GM12878 (cell line): ENCODE measurements at regions not wholly inside any gene's neighbourhood (a gene's known extent, or its start where the extent isn't known, plus 50 kb on each side); places are given as distances from the start of the nearest gene placed in this dataset.

Source experiments
- ATAC-seq: fragments of 200-7000 bp; cut with Tn5 transposase; 3 replicates; pipeline ENCODE4 v1.9.1; 2020; ENCODE audit warnings: mild to moderate bottlenecking, moderate library complexity
- BruUV-seq: library from RNA; stranded (reverse); fragments of 400-500 nt; replicated peaks from 2 replicates; lab custom pipeline; 2021; lab: Mats Ljungman, UMichigan
- CTCF ChIA-PET: fragments of 300-600 bp; sonication (Branson Sonifier 250); formaldehyde crosslinking; extraction: SDS; loops from one replicate; lab custom pipeline; 2021; ENCODE audit warnings: inconsistent platforms; lab: Yijun Ruan, JAX
- POLR2A ChIA-PET: fragments of 350-600 bp; formaldehyde crosslinking; extraction: SDS; loops from one replicate; lab custom pipeline; 2021; ENCODE audit warnings: inconsistent platforms; lab: Charles Lee
- RAD21 ChIA-PET: fragments of 300-600 bp; sonication (Branson Sonifier 250); formaldehyde crosslinking; loops from one replicate; lab custom pipeline; 2023; ENCODE audit warnings: antibody characterized with exemption; ENCODE audit not compliant: unreplicated experiment; lab: Charles Lee
- SMC1A ChIA-PET: fragments of 300-600 bp; sonication (Branson Sonifier 250); formaldehyde crosslinking; loops from one replicate; lab custom pipeline; 2023; ENCODE audit not compliant: unreplicated experiment, uncharacterized antibody; lab: Charles Lee
- DNase-seq: peaks from one replicate; pipeline ENCODE4 v3.0.0-alpha.2; 2011; ENCODE audit warnings: low read depth, low spot score
- FAIRE-seq: peaks from 3 replicates; lab custom pipeline; 2011; peaks lifted over from hg19 to GRCh38; lab: Jason Lieb, UNC
- H2AFZ ChIP-seq: 2 replicates; pipeline ENCODE4 v1.6.0; 2011; ENCODE audit warnings: low read depth, low read length, control low read depth; ENCODE audit not compliant: control insufficient read depth
- H3K27ac ChIP-seq: 2 replicates; pipeline ENCODE4 v1.5.1; 2011; ENCODE audit warnings: control low read depth; ENCODE audit not compliant: control insufficient read depth, insufficient read depth
- H3K27me3 ChIP-seq, 2 experiments: replicated peaks in 1 of 2; 2 replicates each; pipeline versions ENCODE4 v1.6.0 to v1.6.1; 2011; ENCODE audit warnings: low read length in 1 of 2; ENCODE audit not compliant: control insufficient read depth in 2 of 2, insufficient read depth in 2 of 2
- H3K36me3 ChIP-seq, 2 experiments: 2 replicates each; pipeline ENCODE4 v1.5.1; 2011; ENCODE audit warnings: low read length in 1 of 2; ENCODE audit not compliant: control insufficient read depth in 2 of 2, insufficient read depth in 2 of 2
- H3K4me1 ChIP-seq: 2 replicates; pipeline ENCODE4 v1.6.1; 2011; ENCODE audit warnings: mild to moderate bottlenecking, low read length, moderate library complexity, mixed read lengths; ENCODE audit not compliant: control insufficient read depth, insufficient read depth
- H3K4me2 ChIP-seq: 2 replicates; pipeline ENCODE4 v1.6.0; 2011; ENCODE audit warnings: control low read depth; ENCODE audit not compliant: control insufficient read depth, insufficient read depth
- H3K4me3 ChIP-seq: fragments of 200-600 bp; sonication (generic); 2 replicates; pipeline ENCODE4 v1.5.1; 2016
- H3K79me2 ChIP-seq: 2 replicates; pipeline ENCODE4 v1.6.0; 2011; ENCODE audit warnings: low read length; ENCODE audit not compliant: control insufficient read depth, insufficient read depth
- H3K9ac ChIP-seq: 2 replicates; pipeline ENCODE4 v1.8.0; 2011; ENCODE audit warnings: low read length, control low read depth, mixed read lengths; ENCODE audit not compliant: control insufficient read depth, insufficient read depth
- H3K9me3 ChIP-seq: replicated peaks from 3 replicates; pipeline ENCODE4 v1.5.1; 2011; ENCODE audit warnings: mild to moderate bottlenecking, low read length; ENCODE audit not compliant: control insufficient read depth, insufficient read depth
- H4K20me1 ChIP-seq: 2 replicates; pipeline ENCODE4 v1.6.0; 2011; ENCODE audit not compliant: control insufficient read depth, insufficient read depth
- BMI1 ChIP-seq: fragments of 450-650 bp; IDR thresholded peaks from 2 replicates; pipeline ENCODE4 v1.6.1; 2016; ENCODE audit warnings: mild to moderate bottlenecking, moderate library complexity, borderline replicate concordance
- CREB1 ChIP-seq: IDR thresholded peaks from 2 replicates; pipeline ENCODE4 v1.6.1; 2012; ENCODE audit warnings: low read depth, mild to moderate bottlenecking, inconsistent platforms
- FOXK2 ChIP-seq: fragments of 450-650 bp; IDR thresholded peaks from 2 replicates; pipeline ENCODE4 v1.6.1; 2017; ENCODE audit warnings: mild to moderate bottlenecking, moderate library complexity
- MEF2B ChIP-seq: fragments of 450-650 bp; IDR thresholded peaks from 2 replicates; pipeline ENCODE4 v1.6.1; 2018; ENCODE audit warnings: mild to moderate bottlenecking, moderate library complexity; ENCODE audit not compliant: partially characterized antibody, poor library complexity, severe bottlenecking
- MTA2 ChIP-seq: fragments of 450-650 bp; IDR thresholded peaks from 2 replicates; pipeline ENCODE4 v1.6.1; 2016; ENCODE audit warnings: low read depth, mild to moderate bottlenecking, moderate library complexity
- NR2C2 ChIP-seq: IDR thresholded peaks from 2 replicates; pipeline ENCODE4 v1.6.1; 2011; ENCODE audit warnings: borderline replicate concordance, low read depth; ENCODE audit not compliant: control insufficient read depth, insufficient read length
- RCOR1 ChIP-seq: conservative IDR thresholded peaks from 2 replicates; pipeline ENCODE4 v1.6.1; 2012; ENCODE audit warnings: low read depth, low read length, improper control_type of control experiment
- SREBF2 ChIP-seq: IDR thresholded peaks from 2 replicates; pipeline ENCODE4 v1.6.1; 2012; ENCODE audit warnings: mild to moderate bottlenecking, low read length
- STAT3 ChIP-seq: IDR thresholded peaks from 2 replicates; pipeline ENCODE4 v1.6.1; 2011; ENCODE audit warnings: low read depth, low read length, improper control_type of control experiment
- TCF7 ChIP-seq: IDR thresholded peaks from 2 replicates; pipeline ENCODE4 v1.6.1; 2014; ENCODE audit warnings: antibody characterized with exemption, borderline replicate concordance
- USF1 ChIP-seq: IDR thresholded peaks from 2 replicates; pipeline ENCODE4 v1.6.1; 2011; ENCODE audit warnings: borderline replicate concordance, low read depth, mild to moderate bottlenecking, moderate library complexity, mixed read lengths, low read length; ENCODE audit not compliant: insufficient read depth; ENCODE audit errors: extremely low read length
- WGBS: methylation state at CpG from one replicate; pipeline ENCODE4 v1.1.6; 2016; ENCODE audit warnings: low lambda C conversion rate; ENCODE audit not compliant: insufficient replicate concordance, insufficient coverage; ENCODE audit errors: missing lambda C conversion rate; 5-methylcytosine and 5-hydroxymethylcytosine counted together
- in situ Hi-C: fragments of 300-500 bp; cut with MboI; formaldehyde crosslinking; loops from 9 replicates; pipeline ENCODE4 v1.14.3; 2018; ENCODE audit warnings: mixed read lengths
- intact Hi-C: fragments of 100-400 bp; cut with micrococcal nuclease; formaldehyde crosslinking; loops from one replicate; pipeline ENCODE4 v1.14.2; 2022; ENCODE audit not compliant: unreplicated experiment
- TF ChIP-seq, protein P1 (sequence below): fragments of 450-650 bp; IDR thresholded peaks from 2 replicates; pipeline ENCODE4 v1.6.1; 2017; ENCODE audit warnings: mild to moderate bottlenecking, moderate library complexity
- TF ChIP-seq, protein P2 (sequence below): IDR thresholded peaks from 2 replicates; pipeline ENCODE4 v1.6.1; 2012; ENCODE audit warnings: low read depth, low read length, improper control_type of control experiment

GRCh38 chr6:5850848-5851255 is 155.9 kb downstream of the NRN1 start:
- DNase-seq (no peak), FAIRE-seq (no peak), ATAC-seq (no peak)
- H3K4me3 ChIP-seq = no peak overlapping the region
- H3K79me2 ChIP-seq = no peaks in the 10 kb centered on the region
- no peaks in the 10 kb centered on the region for H4K20me1 ChIP-seq
- ChIA-PET RAD21 (no interaction called here), POLR2A (no interaction called here), SMC1A (interaction anchor here (0.7 kb wide), 1 partner anchor 50 kb away, joined by 3 read pairs; no protein-coding TSS in a partner anchor), CTCF (no interaction called here)
- H3K27me3 ChIP-seq = peaks cover 0 to 10% of the 10 kb centered on the region in 2 experiments; a peak in 2 of 4 replicates
- H3K36me3 ChIP-seq = no peaks in the 10 kb centered on the region
- H3K9ac ChIP-seq = no peak overlapping the region
- H3K4me1 ChIP-seq = peaks cover 7% of the 10 kb centered on the region; the same call in 1 of the 2 replicates
- H3K4me2 ChIP-seq = peak overlapping the region; percentile 79
- in situ Hi-C loops = no loop called here
- no peak overlapping the region for H3K27ac ChIP-seq
- TF ChIP-seq RCOR1 = no peak
- TF ChIP-seq, protein P1, sequence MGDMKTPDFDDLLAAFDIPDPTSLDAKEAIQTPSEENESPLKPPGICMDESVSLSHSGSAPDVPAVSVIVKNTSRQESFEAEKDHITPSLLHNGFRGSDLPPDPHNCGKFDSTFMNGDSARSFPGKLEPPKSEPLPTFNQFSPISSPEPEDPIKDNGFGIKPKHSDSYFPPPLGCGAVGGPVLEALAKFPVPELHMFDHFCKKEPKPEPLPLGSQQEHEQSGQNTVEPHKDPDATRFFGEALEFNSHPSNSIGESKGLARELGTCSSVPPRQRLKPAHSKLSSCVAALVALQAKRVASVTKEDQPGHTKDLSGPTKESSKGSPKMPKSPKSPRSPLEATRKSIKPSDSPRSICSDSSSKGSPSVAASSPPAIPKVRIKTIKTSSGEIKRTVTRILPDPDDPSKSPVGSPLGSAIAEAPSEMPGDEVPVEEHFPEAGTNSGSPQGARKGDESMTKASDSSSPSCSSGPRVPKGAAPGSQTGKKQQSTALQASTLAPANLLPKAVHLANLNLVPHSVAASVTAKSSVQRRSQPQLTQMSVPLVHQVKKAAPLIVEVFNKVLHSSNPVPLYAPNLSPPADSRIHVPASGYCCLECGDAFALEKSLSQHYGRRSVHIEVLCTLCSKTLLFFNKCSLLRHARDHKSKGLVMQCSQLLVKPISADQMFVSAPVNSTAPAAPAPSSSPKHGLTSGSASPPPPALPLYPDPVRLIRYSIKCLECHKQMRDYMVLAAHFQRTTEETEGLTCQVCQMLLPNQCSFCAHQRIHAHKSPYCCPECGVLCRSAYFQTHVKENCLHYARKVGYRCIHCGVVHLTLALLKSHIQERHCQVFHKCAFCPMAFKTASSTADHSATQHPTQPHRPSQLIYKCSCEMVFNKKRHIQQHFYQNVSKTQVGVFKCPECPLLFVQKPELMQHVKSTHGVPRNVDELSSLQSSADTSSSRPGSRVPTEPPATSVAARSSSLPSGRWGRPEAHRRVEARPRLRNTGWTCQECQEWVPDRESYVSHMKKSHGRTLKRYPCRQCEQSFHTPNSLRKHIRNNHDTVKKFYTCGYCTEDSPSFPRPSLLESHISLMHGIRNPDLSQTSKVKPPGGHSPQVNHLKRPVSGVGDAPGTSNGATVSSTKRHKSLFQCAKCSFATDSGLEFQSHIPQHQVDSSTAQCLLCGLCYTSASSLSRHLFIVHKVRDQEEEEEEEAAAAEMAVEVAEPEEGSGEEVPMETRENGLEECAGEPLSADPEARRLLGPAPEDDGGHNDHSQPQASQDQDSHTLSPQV = no peak
- TF ChIP-seq USF1 = no peak
- TF ChIP-seq BMI1 = no peak
- TF ChIP-seq FOXK2 = no peak
- TF ChIP-seq SREBF2 = no peak
- TF ChIP-seq MEF2B = no peak
- TF ChIP-seq, protein P2, sequence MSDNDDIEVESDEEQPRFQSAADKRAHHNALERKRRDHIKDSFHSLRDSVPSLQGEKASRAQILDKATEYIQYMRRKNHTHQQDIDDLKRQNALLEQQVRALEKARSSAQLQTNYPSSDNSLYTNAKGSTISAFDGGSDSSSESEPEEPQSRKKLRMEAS = no peak
- TF ChIP-seq TCF7 = no peak
- TF ChIP-seq NR2C2 = no peak
- TF ChIP-seq CREB1 = no peak
- TF ChIP-seq STAT3 = no peak
- TF ChIP-seq MTA2 = no peak
- BruUV-seq = no TSS peak
- intact Hi-C loops = no loop called here
- no peaks in the 10 kb centered on the region for H3K9me3 ChIP-seq
- WGBS = 12% methylated on average over 16 of the region's 16 CpGs
- peak overlapping the region; percentile 84 for H2AFZ ChIP-seq
